DND-41 (cell line): ENCODE measurements at regions not wholly inside any gene's neighbourhood (a gene's known extent, or its start where the extent isn't known, plus 50 kb on each side); places are given as distances from the start of the nearest gene placed in this dataset.

Experiments
- EZH2 ChIP-seq: IDR thresholded peaks from 3 replicates; pipeline ENCODE4 v1.6.1; 2012; ENCODE audit warnings: borderline replicate concordance, low read depth, mild to moderate bottlenecking, moderate library complexity, low read length, inconsistent platforms; ENCODE audit not compliant: severe bottlenecking
- TF ChIP-seq, protein P1 (sequence below): IDR thresholded peaks from 2 replicates; pipeline ENCODE4 v1.5.1; 2012; ENCODE audit warnings: borderline replicate concordance, low read length, moderate library complexity, mild to moderate bottlenecking; ENCODE audit not compliant: poor library complexity, severe bottlenecking; ENCODE audit errors: extremely low read depth

DNA sequence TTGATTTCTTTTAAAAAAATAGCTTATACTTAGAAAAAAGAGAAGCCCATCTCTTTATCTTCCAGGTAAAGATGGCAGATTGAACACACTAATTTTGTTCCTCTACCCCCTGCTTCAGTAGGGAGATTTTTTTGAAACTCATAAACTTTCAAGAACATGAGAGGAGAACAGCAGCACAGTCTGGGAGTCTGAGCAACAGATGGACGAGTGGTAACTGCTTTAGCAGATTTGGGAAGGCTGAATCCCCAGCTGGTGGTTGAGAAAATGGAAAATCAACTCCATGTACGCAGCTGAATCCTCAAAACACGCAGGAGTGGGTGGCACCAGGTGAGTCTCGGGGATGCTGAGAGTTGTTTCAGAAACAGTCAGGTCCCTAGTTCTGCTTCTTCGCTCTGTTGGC lies 114.6 kb upstream of the CTBP2 start:
- no peak for TF ChIP-seq EZH2
- TF ChIP-seq, protein P1, sequence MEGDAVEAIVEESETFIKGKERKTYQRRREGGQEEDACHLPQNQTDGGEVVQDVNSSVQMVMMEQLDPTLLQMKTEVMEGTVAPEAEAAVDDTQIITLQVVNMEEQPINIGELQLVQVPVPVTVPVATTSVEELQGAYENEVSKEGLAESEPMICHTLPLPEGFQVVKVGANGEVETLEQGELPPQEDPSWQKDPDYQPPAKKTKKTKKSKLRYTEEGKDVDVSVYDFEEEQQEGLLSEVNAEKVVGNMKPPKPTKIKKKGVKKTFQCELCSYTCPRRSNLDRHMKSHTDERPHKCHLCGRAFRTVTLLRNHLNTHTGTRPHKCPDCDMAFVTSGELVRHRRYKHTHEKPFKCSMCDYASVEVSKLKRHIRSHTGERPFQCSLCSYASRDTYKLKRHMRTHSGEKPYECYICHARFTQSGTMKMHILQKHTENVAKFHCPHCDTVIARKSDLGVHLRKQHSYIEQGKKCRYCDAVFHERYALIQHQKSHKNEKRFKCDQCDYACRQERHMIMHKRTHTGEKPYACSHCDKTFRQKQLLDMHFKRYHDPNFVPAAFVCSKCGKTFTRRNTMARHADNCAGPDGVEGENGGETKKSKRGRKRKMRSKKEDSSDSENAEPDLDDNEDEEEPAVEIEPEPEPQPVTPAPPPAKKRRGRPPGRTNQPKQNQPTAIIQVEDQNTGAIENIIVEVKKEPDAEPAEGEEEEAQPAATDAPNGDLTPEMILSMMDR, result no peak
